WI38 (cell line): ENCODE measurements at regions not wholly inside any gene's neighbourhood (a gene's known extent, or its start where the extent isn't known, plus 50 kb on each side); places are given as distances from the start of the nearest gene placed in this dataset.

Experiments used
- H3K4me3 ChIP-seq: 2 replicates; pipeline ENCODE4 v1.5.1; 2011; ENCODE audit warnings: low read depth, mild to moderate bottlenecking, control low read depth, low read length
- CTCF ChIP-seq: IDR thresholded peaks from 2 replicates; pipeline ENCODE4 v1.5.1; 2012; ENCODE audit warnings: low read depth, mild to moderate bottlenecking, control low read depth, low read length

- no peak overlapping the region for H3K4me3 ChIP-seq
- TF ChIP-seq CTCF: no peak
Measured at GRCh38 chr1:244992833-244993232, 128.5 kb upstream of the HNRNPU start.

DNA sequence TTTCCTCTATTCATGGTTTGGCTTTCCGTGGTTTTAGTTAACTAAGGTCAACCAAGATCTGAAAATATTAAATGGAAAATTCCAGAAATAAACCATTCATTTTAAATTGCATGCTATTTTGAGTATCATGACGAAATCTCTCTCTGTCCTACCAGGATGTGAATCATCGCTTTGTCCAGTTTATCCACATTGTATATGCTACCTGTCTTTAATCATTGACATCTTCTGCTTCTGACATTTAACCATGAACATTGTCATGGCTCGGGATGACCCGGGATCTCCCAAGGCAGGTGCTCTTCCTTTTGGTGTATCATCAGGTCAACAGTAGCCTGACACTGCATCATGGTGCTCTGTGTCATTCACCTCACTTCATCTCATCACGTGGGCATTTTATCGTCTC lies 125.5 kb upstream of the HNRNPU start:
- H3K4me3 ChIP-seq: no peak overlapping the region
- no peak for TF ChIP-seq CTCF

- TF ChIP-seq CTCF: no peak
- H3K4me3 ChIP-seq: no peak overlapping the region
Measured at GRCh38 chr1:244988521-244988920, 124.2 kb upstream of the HNRNPU start.

GRCh38 chr1:244980605-244981004 lies 116.3 kb upstream of the HNRNPU start:
- no peak overlapping the region for H3K4me3 ChIP-seq
- TF ChIP-seq CTCF: no peak

DNA sequence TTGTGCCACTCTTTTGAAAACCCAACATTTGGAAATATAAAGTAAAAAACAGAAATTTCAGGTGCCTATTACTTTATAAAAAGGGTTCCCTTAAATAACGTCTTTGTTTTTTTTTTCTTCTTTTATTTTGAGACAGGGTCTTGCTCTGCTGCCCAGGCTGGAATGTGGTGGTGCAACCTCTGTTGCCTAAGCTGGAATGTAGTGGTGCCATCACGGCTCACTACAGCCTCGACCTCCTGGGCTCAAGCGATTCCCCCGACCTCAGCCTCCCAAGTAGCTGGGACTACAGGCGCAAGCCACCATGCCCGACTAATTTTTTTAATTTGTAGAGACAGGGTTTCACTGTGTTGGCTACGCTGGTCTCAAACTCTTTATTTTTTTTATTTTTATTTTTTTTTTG lies 110.2 kb upstream of the HNRNPU start:
- TF ChIP-seq CTCF: no peak
- H3K4me3 ChIP-seq: no peak overlapping the region

DNA sequence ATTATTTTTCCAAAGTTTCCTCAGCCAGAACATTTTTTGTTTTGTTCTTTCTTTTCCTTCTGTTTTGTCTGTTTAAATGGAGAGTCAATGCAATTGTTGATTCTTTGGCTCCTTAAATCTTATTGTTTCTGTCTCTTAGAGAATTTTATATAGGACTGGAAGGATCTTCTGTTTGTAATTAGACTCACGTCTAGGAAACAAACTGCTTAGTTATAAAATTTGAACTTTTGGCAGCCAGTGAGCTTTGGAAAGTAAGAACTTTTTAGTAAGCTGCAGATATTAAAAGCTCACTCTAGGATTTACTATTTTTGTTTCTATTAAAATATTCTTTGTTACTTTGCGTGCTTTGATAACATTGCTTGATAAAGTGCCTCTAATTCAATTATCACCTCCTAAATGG lies 109.8 kb upstream of the HNRNPU start:
- no peak overlapping the region for H3K4me3 ChIP-seq
- no peak for TF ChIP-seq CTCF

DNA sequence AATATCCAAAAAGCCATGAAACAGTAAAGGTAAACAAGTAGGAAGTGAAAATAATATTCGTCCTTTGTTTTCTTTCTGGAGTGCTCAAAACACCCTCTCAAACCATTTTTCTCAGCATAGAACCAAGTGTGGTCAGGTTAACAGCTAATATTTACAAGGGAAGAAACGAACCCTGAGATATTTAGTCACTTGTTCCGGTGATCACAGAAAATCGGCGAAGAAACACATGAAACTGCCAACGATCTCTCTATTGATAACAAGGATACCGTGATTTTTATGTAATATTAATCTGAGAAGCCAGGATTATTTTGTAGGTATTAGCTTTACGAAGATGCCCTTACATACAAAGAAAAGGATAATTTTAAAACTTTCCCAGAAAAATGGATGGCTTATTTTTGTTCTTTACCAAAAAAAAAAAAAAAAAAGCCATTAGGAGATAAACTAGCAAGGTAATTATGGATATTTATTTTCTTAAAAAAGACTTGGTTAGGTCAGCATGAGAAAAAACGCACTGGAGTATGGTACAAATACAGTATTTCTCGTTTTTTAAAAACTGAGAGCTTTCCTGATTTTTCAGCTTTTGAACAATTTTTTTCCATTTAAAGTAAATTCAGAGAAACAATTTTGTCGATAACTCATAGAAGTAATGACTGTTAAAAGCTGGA lies 107.3 kb upstream of the HNRNPU start:
- no peak for TF ChIP-seq CTCF
- H3K4me3 ChIP-seq: peak overlapping the region; percentile 74
